HCT116 (cell line): ENCODE measurements at regions not wholly inside any gene's neighbourhood (a gene's known extent, or its start where the extent isn't known, plus 50 kb on each side); places are given as distances from the start of the nearest gene placed in this dataset.

Experiments
- ATAC-seq: fragments of 200-7000 bp; cut with Tn5 transposase; 2 replicates; pipeline ENCODE4 v1.9.1; 2020; ENCODE audit warnings: mild to moderate bottlenecking, moderate library complexity
- BruUV-seq: library from RNA; stranded (reverse); fragments of 400-500 nt; replicated peaks from 2 replicates; lab custom pipeline; 2021; lab: Mats Ljungman, UMichigan
- CTCF ChIA-PET: fragments of 300-600 bp; sonication (Branson Sonifier 250); formaldehyde crosslinking; loops from one replicate; lab custom pipeline; 2021; ENCODE audit warnings: antibody characterized with exemption; lab: Charles Lee
- POLR2A ChIA-PET: fragments of 300-600, 350-600 bp; sonication (Branson Sonifier 250); formaldehyde crosslinking; loops from one replicate; lab custom pipeline; 2021; ENCODE audit warnings: antibody characterized with exemption; lab: Charles Lee
- RAD21 ChIA-PET, 2 experiments: fragments of 300-600 bp; sonication (Branson Sonifier 250); formaldehyde crosslinking; loops; one replicate each; lab custom pipeline; 2023; ENCODE audit warnings: low total read pairs in 2 of 2; ENCODE audit not compliant: uncharacterized antibody in 2 of 2, unreplicated experiment in 2 of 2, low non-redundant PET in 1 of 2; lab: Charles Lee
- DNase-seq: peaks from one replicate; pipeline ENCODE4 v3.0.0-alpha.2; 2010; ENCODE audit warnings: low read depth, low spot score
- H2AFZ ChIP-seq: fragments of 200-600 bp; shearing (Covaris generic), sonication (generic); 2 replicates; pipeline ENCODE4 v1.6.1; 2017; ENCODE audit warnings: low read depth, mixed run types, mixed read lengths, antibody characterized with exemption, low read length; ENCODE audit not compliant: poor library complexity, severe bottlenecking
- H3K27ac ChIP-seq: 2 replicates; pipeline ENCODE4 v1.5.1; 2012; ENCODE audit warnings: low read depth, low read length
- H3K27me3 ChIP-seq: fragments of 200-600 bp; sonication (generic); 2 replicates; pipeline ENCODE4 v1.6.1; 2016; ENCODE audit warnings: mixed run types, low read length, mixed read lengths; ENCODE audit not compliant: insufficient read depth
- H3K36me3 ChIP-seq, 2 experiments: fragments of 200-500 bp in 1 of 2; fragments of 200-600 bp in 1 of 2; sonication (Bioruptor generic) in 1 of 2; sonication (generic) in 1 of 2; 2 replicates each; pipeline versions ENCODE4 v1.5.1 to v1.6.1; 2014 to 2016; ENCODE audit warnings: low read length in 2 of 2, inconsistent platforms in 1 of 2, mixed read lengths in 1 of 2, mixed run types in 1 of 2; ENCODE audit not compliant: insufficient read depth in 2 of 2, control insufficient read depth in 1 of 2
- H3K4me1 ChIP-seq, 2 experiments: fragments of 200-600 bp in 1 of 2; sonication (generic) in 1 of 2; 2 replicates each; pipeline versions ENCODE4 v1.5.1 to v1.6.1; 2012 to 2017; ENCODE audit warnings: low read length in 2 of 2, inconsistent platforms in 1 of 2, mild to moderate bottlenecking in 1 of 2, mixed read lengths in 1 of 2, mixed run types in 1 of 2, moderate library complexity in 1 of 2; ENCODE audit not compliant: insufficient read depth in 2 of 2, control insufficient read depth in 1 of 2
- H3K4me2 ChIP-seq: fragments of 200-600 bp; sonication (generic); 2 replicates; pipeline ENCODE4 v1.6.1; 2017; ENCODE audit warnings: mixed run types, low read length, mixed read lengths
- H3K4me3 ChIP-seq, 2 experiments: fragments of 200-600 bp in 1 of 2; sonication (generic) in 1 of 2; replicated peaks in 1 of 2; 2 replicates each; pipeline ENCODE4 v1.5.1; 2011 to 2016; ENCODE audit warnings: low read length in 2 of 2, control low read depth in 1 of 2, low read depth in 1 of 2, mild to moderate bottlenecking in 1 of 2, mixed read lengths in 1 of 2, mixed run types in 1 of 2
- H3K79me2 ChIP-seq: fragments of 200-600 bp; sonication (generic); 2 replicates; pipeline ENCODE4 v1.6.1; 2017; ENCODE audit warnings: mild to moderate bottlenecking, mixed run types, low read length, moderate library complexity, mixed read lengths; ENCODE audit not compliant: insufficient read depth
- H3K9ac ChIP-seq: fragments of 200-600 bp; sonication (generic); 2 replicates; pipeline ENCODE4 v1.6.1; 2016; ENCODE audit warnings: low read length, mixed read lengths
- H3K9me2 ChIP-seq: fragments of 200-600 bp; sonication (generic), shearing (Covaris generic); 2 replicates; pipeline ENCODE4 v1.6.1; 2017; ENCODE audit warnings: mixed run types, mild to moderate bottlenecking, moderate library complexity; ENCODE audit not compliant: insufficient read depth
- H3K9me3 ChIP-seq, 2 experiments: fragments of 200-500 bp in 1 of 2; fragments of 200-600 bp in 1 of 2; sonication (Bioruptor generic) in 1 of 2; sonication (generic) in 1 of 2; 2 replicates each; pipeline ENCODE4 v1.6.1; 2014 to 2017; ENCODE audit warnings: low read length in 2 of 2, mixed read lengths in 2 of 2, inconsistent platforms in 1 of 2, low read depth in 1 of 2, mild to moderate bottlenecking in 1 of 2, mixed run types in 1 of 2, moderate library complexity in 1 of 2; ENCODE audit not compliant: control insufficient read depth in 1 of 2, insufficient read depth in 1 of 2
- H4K20me1 ChIP-seq: fragments of 200-600 bp; sonication (generic), shearing (Covaris generic); 2 replicates; pipeline ENCODE4 v1.6.1; 2017; ENCODE audit warnings: mixed run types, mild to moderate bottlenecking, moderate library complexity; ENCODE audit not compliant: insufficient read depth
- ATF3 ChIP-seq: IDR thresholded peaks from 2 replicates; pipeline ENCODE4 v1.6.1; 2012
- CEBPB ChIP-seq: IDR thresholded peaks from 2 replicates; pipeline ENCODE4 v1.6.1; 2012; ENCODE audit warnings: low read depth
- EZH2 ChIP-seq: fragments of 200-600 bp; sonication (generic); IDR thresholded peaks from 2 replicates; pipeline ENCODE4 v1.6.1; 2017; ENCODE audit warnings: antibody characterized with exemption, mixed run types
- FOSL1 ChIP-seq: IDR thresholded peaks from 2 replicates; pipeline ENCODE4 v1.6.1; 2012; ENCODE audit warnings: low read depth
- POLR2A ChIP-seq: IDR thresholded peaks from 2 replicates; pipeline ENCODE4 v1.7.0; 2011; ENCODE audit warnings: borderline replicate concordance; ENCODE audit not compliant: insufficient read depth, insufficient read length; ENCODE audit errors: extremely low read depth
- POLR2AphosphoS5 ChIP-seq: IDR thresholded peaks from 2 replicates; pipeline ENCODE4 v1.6.1; 2011; ENCODE audit warnings: mild to moderate bottlenecking, low read depth, low read length, moderate library complexity
- SP1 ChIP-seq: IDR thresholded peaks from 2 replicates; pipeline ENCODE4 v1.6.1; 2012; ENCODE audit warnings: low read depth
- SRF ChIP-seq: IDR thresholded peaks from 2 replicates; pipeline ENCODE4 v1.6.1; 2012; ENCODE audit warnings: low read depth
- TCF7L2 ChIP-seq: IDR thresholded peaks from 2 replicates; pipeline ENCODE4 v1.7.0; 2011; ENCODE audit warnings: borderline replicate concordance, inconsistent platforms; ENCODE audit not compliant: insufficient read depth, insufficient read length; ENCODE audit errors: extremely low read depth
- YY1 ChIP-seq: IDR thresholded peaks from 2 replicates; pipeline ENCODE4 v1.6.1; 2011; ENCODE audit warnings: low read length, low read depth, moderate library complexity, mild to moderate bottlenecking; ENCODE audit not compliant: insufficient replicate concordance; ENCODE audit errors: extremely low read depth
- ZNF274 ChIP-seq: fragments of 200-500 bp; sonication (Bioruptor generic); IDR thresholded peaks from 2 replicates; pipeline ENCODE4 v1.6.1; 2014; ENCODE audit warnings: mild to moderate bottlenecking, low read depth, low read length, inconsistent platforms
- intact Hi-C: fragments of 100-400 bp; cut with micrococcal nuclease; formaldehyde crosslinking; loops from 2 replicates; pipeline ENCODE4 v1.10.0; 2022
- TF ChIP-seq, protein P1 (sequence below): IDR thresholded peaks from 2 replicates; pipeline ENCODE4 v1.6.1; 2011; ENCODE audit warnings: mild to moderate bottlenecking, low read length, moderate library complexity; ENCODE audit not compliant: insufficient replicate concordance; ENCODE audit errors: extremely low read depth
- TF ChIP-seq, protein P2 (sequence below): IDR thresholded peaks from 2 replicates; pipeline ENCODE4 v1.6.1; 2012; ENCODE audit warnings: low read depth

GRCh38 chr3:145628211-145628610, 532.8 kb downstream of the PLOD2 start:
- peaks cover 0 to 5% of the 10 kb centered on the region in 2 experiments; a peak in 1 of 4 replicates for H3K9me3 ChIP-seq
- TF ChIP-seq FOSL1 (no peak), POLR2AphosphoS5 (no peak), TCF7L2 (no peak), SRF (no peak), CEBPB (no peak), EZH2 (no peak), POLR2A (no peak), SP1 (no peak), ATF3 (no peak), YY1 (no peak), ZNF274 (no peak)
- TF ChIP-seq, protein P1, sequence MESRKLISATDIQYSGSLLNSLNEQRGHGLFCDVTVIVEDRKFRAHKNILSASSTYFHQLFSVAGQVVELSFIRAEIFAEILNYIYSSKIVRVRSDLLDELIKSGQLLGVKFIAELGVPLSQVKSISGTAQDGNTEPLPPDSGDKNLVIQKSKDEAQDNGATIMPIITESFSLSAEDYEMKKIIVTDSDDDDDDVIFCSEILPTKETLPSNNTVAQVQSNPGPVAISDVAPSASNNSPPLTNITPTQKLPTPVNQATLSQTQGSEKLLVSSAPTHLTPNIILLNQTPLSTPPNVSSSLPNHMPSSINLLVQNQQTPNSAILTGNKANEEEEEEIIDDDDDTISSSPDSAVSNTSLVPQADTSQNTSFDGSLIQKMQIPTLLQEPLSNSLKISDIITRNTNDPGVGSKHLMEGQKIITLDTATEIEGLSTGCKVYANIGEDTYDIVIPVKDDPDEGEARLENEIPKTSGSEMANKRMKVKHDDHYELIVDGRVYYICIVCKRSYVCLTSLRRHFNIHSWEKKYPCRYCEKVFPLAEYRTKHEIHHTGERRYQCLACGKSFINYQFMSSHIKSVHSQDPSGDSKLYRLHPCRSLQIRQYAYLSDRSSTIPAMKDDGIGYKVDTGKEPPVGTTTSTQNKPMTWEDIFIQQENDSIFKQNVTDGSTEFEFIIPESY: no peak
- TF ChIP-seq, protein P2, sequence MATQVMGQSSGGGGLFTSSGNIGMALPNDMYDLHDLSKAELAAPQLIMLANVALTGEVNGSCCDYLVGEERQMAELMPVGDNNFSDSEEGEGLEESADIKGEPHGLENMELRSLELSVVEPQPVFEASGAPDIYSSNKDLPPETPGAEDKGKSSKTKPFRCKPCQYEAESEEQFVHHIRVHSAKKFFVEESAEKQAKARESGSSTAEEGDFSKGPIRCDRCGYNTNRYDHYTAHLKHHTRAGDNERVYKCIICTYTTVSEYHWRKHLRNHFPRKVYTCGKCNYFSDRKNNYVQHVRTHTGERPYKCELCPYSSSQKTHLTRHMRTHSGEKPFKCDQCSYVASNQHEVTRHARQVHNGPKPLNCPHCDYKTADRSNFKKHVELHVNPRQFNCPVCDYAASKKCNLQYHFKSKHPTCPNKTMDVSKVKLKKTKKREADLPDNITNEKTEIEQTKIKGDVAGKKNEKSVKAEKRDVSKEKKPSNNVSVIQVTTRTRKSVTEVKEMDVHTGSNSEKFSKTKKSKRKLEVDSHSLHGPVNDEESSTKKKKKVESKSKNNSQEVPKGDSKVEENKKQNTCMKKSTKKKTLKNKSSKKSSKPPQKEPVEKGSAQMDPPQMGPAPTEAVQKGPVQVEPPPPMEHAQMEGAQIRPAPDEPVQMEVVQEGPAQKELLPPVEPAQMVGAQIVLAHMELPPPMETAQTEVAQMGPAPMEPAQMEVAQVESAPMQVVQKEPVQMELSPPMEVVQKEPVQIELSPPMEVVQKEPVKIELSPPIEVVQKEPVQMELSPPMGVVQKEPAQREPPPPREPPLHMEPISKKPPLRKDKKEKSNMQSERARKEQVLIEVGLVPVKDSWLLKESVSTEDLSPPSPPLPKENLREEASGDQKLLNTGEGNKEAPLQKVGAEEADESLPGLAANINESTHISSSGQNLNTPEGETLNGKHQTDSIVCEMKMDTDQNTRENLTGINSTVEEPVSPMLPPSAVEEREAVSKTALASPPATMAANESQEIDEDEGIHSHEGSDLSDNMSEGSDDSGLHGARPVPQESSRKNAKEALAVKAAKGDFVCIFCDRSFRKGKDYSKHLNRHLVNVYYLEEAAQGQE: no peak
- CTCF ChIA-PET: no interaction called here
- no peaks in the 10 kb centered on the region for H3K9me2 ChIP-seq
- no peaks in the 10 kb centered on the region for H4K20me1 ChIP-seq
- no peak overlapping the region for H3K4me2 ChIP-seq
- ATAC-seq (no peak), DNase-seq (no peak)
- H3K4me3 ChIP-seq: no peak overlapping the region
- no peak overlapping the region for H3K27ac ChIP-seq
- intact Hi-C loops: no loop called here
- no peak overlapping the region for H2AFZ ChIP-seq
- no peaks in the 10 kb centered on the region for H3K79me2 ChIP-seq
- H3K4me1 ChIP-seq: no peaks in the 10 kb centered on the region
- POLR2A ChIA-PET: no interaction called here
- BruUV-seq: no TSS peak
- RAD21 ChIA-PET: no interaction called here
- H3K9ac ChIP-seq: no peak overlapping the region
- H3K27me3 ChIP-seq: no peaks in the 10 kb centered on the region
- H3K36me3 ChIP-seq: no peaks in the 10 kb centered on the region
